GM12891 (cell line): ENCODE measurements at regions not wholly inside any gene's neighbourhood (a gene's known extent, or its start where the extent isn't known, plus 50 kb on each side); places are given as distances from the start of the nearest gene placed in this dataset.

Experiments used
- POLR2A ChIP-seq: IDR thresholded peaks from 2 replicates; pipeline ENCODE4 v1.6.1; 2011; ENCODE audit warnings: low read depth, low read length, control low read depth
- POLR2AphosphoS5 ChIP-seq: IDR thresholded peaks from 2 replicates; pipeline ENCODE4 v1.6.1; 2011; ENCODE audit warnings: low read depth, low read length, control low read depth
- POU2F2 ChIP-seq: IDR thresholded peaks from 2 replicates; pipeline ENCODE4 v1.6.1; 2011; ENCODE audit warnings: low read depth, mild to moderate bottlenecking, control low read depth, low read length, moderate library complexity
- TAF1 ChIP-seq: IDR thresholded peaks from 2 replicates; pipeline ENCODE4 v1.6.1; 2011; ENCODE audit warnings: low read depth, low read length, control low read depth

DNA sequence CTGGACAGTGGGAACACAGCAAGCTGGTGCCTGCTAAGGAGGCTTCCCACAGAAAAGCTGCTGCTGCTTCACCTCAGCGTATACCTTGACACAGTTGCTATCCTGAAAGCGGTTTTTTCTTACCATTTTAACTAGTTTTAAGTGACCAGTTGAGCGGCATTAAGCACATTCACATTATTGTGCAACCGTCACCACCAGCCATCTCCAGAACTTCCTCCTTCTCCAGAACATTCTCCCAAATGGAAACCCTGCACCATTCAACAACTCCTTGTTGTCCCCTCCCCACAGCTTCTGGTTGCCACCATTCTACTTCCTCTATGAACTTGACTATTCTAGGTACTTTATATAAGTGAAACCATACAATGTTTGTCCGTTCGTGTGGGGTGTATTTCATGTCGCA, 169.9 kb downstream of the SNX10 start:
- TF ChIP-seq POLR2A (no peak), POLR2AphosphoS5 (no peak), TAF1 (no peak), POU2F2 (no peak)
